HUES64 (cell line): ENCODE measurements at regions not wholly inside any gene's neighbourhood (a gene's known extent, or its start where the extent isn't known, plus 50 kb on each side); places are given as distances from the start of the nearest gene placed in this dataset.

Source experiments
- H3K27ac ChIP-seq: 2 replicates; pipeline ENCODE4 v1.7.0; 2013; ENCODE audit warnings: low read depth, low read length, inconsistent platforms
- H3K27me3 ChIP-seq: 2 replicates; pipeline ENCODE4 v1.6.1; 2013; ENCODE audit warnings: mild to moderate bottlenecking, low read length; ENCODE audit not compliant: insufficient read depth
- H3K36me3 ChIP-seq: 2 replicates; pipeline ENCODE4 v1.6.1; 2013; ENCODE audit warnings: mild to moderate bottlenecking, low read length; ENCODE audit not compliant: insufficient read depth
- H3K4me1 ChIP-seq: 2 replicates; pipeline ENCODE4 v1.6.1; 2013; ENCODE audit warnings: mild to moderate bottlenecking, low read length, moderate library complexity; ENCODE audit not compliant: insufficient read depth
- H3K4me3 ChIP-seq: 2 replicates; pipeline ENCODE4 v1.5.1; 2013; ENCODE audit warnings: mild to moderate bottlenecking, low read length, moderate library complexity
- H3K9ac ChIP-seq: 2 replicates; pipeline ENCODE4 v1.6.1; 2013; ENCODE audit warnings: mild to moderate bottlenecking, low read depth, low read length
- H3K9me3 ChIP-seq: 2 replicates; pipeline ENCODE4 v1.6.1; 2013; ENCODE audit warnings: low read depth, low read length; ENCODE audit not compliant: insufficient read depth
- WGBS: fragments of 150-250, 120-280 bp; methylation state at CpG from one replicate; pipeline ENCODE4 v1.1.7; 2013; ENCODE audit warnings: missing lambda C conversion rate; 5-methylcytosine and 5-hydroxymethylcytosine counted together

- Histone ChIP-seq H3K27me3 (no peaks in the 10 kb centered on the region), H3K4me1 (0 out of 2 replicates have a peak, but pooled peaks cover 2% of the 10 kb centered on the region), H3K9me3 (no peaks in the 10 kb centered on the region), H3K36me3 (no peaks in the 10 kb centered on the region), H3K27ac (no peak overlapping the region), H3K4me3 (no peak overlapping the region), H3K9ac (no peak overlapping the region)
- WGBS, result 98% methylated on average over 2 of the region's 3 CpGs
Measured at GRCh38 chr14:83863042-83863774, 1666.7 kb upstream of the FLRT2 start.

GRCh38 chr14:83864106-83864505 is 1665.8 kb upstream of the FLRT2 start:
- Histone ChIP-seq H3K27ac (no peak overlapping the region), H3K9me3 (no peaks in the 10 kb centered on the region), H3K36me3 (no peaks in the 10 kb centered on the region), H3K4me1 (0 out of 2 replicates have a peak, but pooled peaks cover 2% of the 10 kb centered on the region), H3K27me3 (no peaks in the 10 kb centered on the region), H3K9ac (no peak overlapping the region), H3K4me3 (no peak overlapping the region)
- WGBS, result 96% methylated on average over 5 of the region's 5 CpGs

- Histone ChIP-seq H3K9ac (no peak overlapping the region), H3K27me3 (no peaks in the 10 kb centered on the region), H3K27ac (no peak overlapping the region), H3K4me1 (0 out of 2 replicates have a peak, but pooled peaks cover 2% of the 10 kb centered on the region), H3K4me3 (no peak overlapping the region), H3K9me3 (no peaks in the 10 kb centered on the region), H3K36me3 (no peaks in the 10 kb centered on the region)
- 80% methylated on average over 4 of the region's 5 CpGs for WGBS
Measured at GRCh38 chr14:83867566-83868225, 1662.2 kb upstream of the FLRT2 start.

GRCh38 chr14:83870546-83871270 is 1659.2 kb upstream of the FLRT2 start:
- no peaks in the 10 kb centered on the region for H3K36me3 ChIP-seq
- no peaks in the 10 kb centered on the region for H3K27me3 ChIP-seq
- H3K9ac ChIP-seq, result no peak overlapping the region
- no peaks in the 10 kb centered on the region for H3K4me1 ChIP-seq
- 97% methylated on average over 2 of the region's 2 CpGs for WGBS
- no peak overlapping the region for H3K27ac ChIP-seq
- no peaks in the 10 kb centered on the region for H3K9me3 ChIP-seq
- H3K4me3 ChIP-seq, result no peak overlapping the region

GRCh38 chr14:83873669-83874068 is 1656.3 kb upstream of the FLRT2 start:
- Histone ChIP-seq H3K9me3 (no peaks in the 10 kb centered on the region), H3K9ac (no peak overlapping the region), H3K36me3 (no peaks in the 10 kb centered on the region), H3K27ac (no peak overlapping the region), H3K4me3 (no peak overlapping the region), H3K27me3 (no peaks in the 10 kb centered on the region), H3K4me1 (no peaks in the 10 kb centered on the region)
- 92% methylated on average over 3 of the region's 3 CpGs for WGBS

GRCh38 chr14:83874662-83875061 is 1655.3 kb upstream of the FLRT2 start:
- no peak overlapping the region for H3K4me3 ChIP-seq
- no peaks in the 10 kb centered on the region for H3K4me1 ChIP-seq
- 89% methylated on average over 1 of the region's 1 CpG for WGBS
- H3K27ac ChIP-seq, result no peak overlapping the region
- H3K36me3 ChIP-seq, result no peaks in the 10 kb centered on the region
- H3K9me3 ChIP-seq, result no peaks in the 10 kb centered on the region
- no peak overlapping the region for H3K9ac ChIP-seq
- H3K27me3 ChIP-seq, result no peaks in the 10 kb centered on the region

- Histone ChIP-seq H3K9me3 (no peaks in the 10 kb centered on the region), H3K36me3 (no peaks in the 10 kb centered on the region), H3K27me3 (no peaks in the 10 kb centered on the region), H3K27ac (no peak overlapping the region), H3K4me1 (peaks cover 7% of the 10 kb centered on the region; the same call in 1 of the 2 replicates), H3K9ac (no peak overlapping the region), H3K4me3 (no peak overlapping the region)
- 100% methylated on average over 1 of the region's 1 CpG for WGBS
Measured at GRCh38 chr14:83883732-83884131, 1646.2 kb upstream of the FLRT2 start.

GRCh38 chr14:83885837-83886293 is 1644.1 kb upstream of the FLRT2 start:
- Histone ChIP-seq H3K4me1 (peaks cover 7% of the 10 kb centered on the region; the same call in 1 of the 2 replicates), H3K9me3 (no peaks in the 10 kb centered on the region), H3K27me3 (no peaks in the 10 kb centered on the region), H3K36me3 (no peaks in the 10 kb centered on the region), H3K9ac (no peak overlapping the region), H3K4me3 (no peak overlapping the region), H3K27ac (no peak overlapping the region)
- WGBS, result 60% methylated on average over 1 of the region's 4 CpGs

GRCh38 chr14:83887866-83888265 is 1642.1 kb upstream of the FLRT2 start:
- Histone ChIP-seq H3K4me1 (peaks cover 7% of the 10 kb centered on the region; the same call in 1 of the 2 replicates), H3K9ac (no peak overlapping the region), H3K36me3 (no peaks in the 10 kb centered on the region), H3K27me3 (no peaks in the 10 kb centered on the region), H3K9me3 (no peaks in the 10 kb centered on the region), H3K27ac (no peak overlapping the region), H3K4me3 (no peak overlapping the region)
- WGBS, result 83% methylated on average over 1 of the region's 1 CpG

- Histone ChIP-seq H3K9ac (no peak overlapping the region), H3K27me3 (no peaks in the 10 kb centered on the region), H3K4me3 (no peak overlapping the region), H3K36me3 (no peaks in the 10 kb centered on the region), H3K27ac (no peak overlapping the region), H3K9me3 (no peaks in the 10 kb centered on the region), H3K4me1 (peaks cover 12% of the 10 kb centered on the region)
Measured at GRCh38 chr14:83893447-83893846, 1636.5 kb upstream of the FLRT2 start.

- Histone ChIP-seq H3K9me3 (no peaks in the 10 kb centered on the region), H3K4me1 (peaks cover 12% of the 10 kb centered on the region), H3K36me3 (no peaks in the 10 kb centered on the region), H3K27me3 (no peaks in the 10 kb centered on the region), H3K9ac (no peak overlapping the region), H3K4me3 (no peak overlapping the region), H3K27ac (peak overlapping the region; percentile 76; the same call in 1 of the 2 replicates)
Measured at GRCh38 chr14:83894568-83894967, 1635.4 kb upstream of the FLRT2 start.
